ENCODE measurements at regions not wholly inside any gene's neighbourhood (a gene's known extent, or its start where the extent isn't known, plus 50 kb on each side); places are given as distances from the start of the nearest gene placed in this dataset.
A peak's percentile ranks its signal among the peaks of the same experiment; 100 is the strongest.
"Not testable (repeated sequence)": the region's sequence is repeated elsewhere in the genome, so short reads cannot be mapped to it uniquely, and the experiment has no call there.

GRCh38 chr9:26637101-26637500, 255.5 kb downstream of the CAAP1 start:
- Histone ChIP-seq H3K4me3 (ENCODE audit: low read depth, low read length) (no peak overlapping the region), H3K9me3 (ENCODE audit: control insufficient read depth, insufficient read depth, low read depth, low read length) (no peaks in the 10 kb centered on the region; the same call in 1 of the 2 replicates), H3K9ac (ENCODE audit: low read length) (no peak overlapping the region), H3K4me1 (ENCODE audit: control insufficient read depth, insufficient read depth, low read length) (peaks cover 21% of the 10 kb centered on the region), H3K27ac (ENCODE audit: low read depth, low read length) (no peak overlapping the region), H3K27me3 (ENCODE audit: control insufficient read depth, insufficient read depth, low read length) (peaks cover 23% of the 10 kb centered on the region), H3K36me3 (ENCODE audit: control insufficient read depth, insufficient read depth, low read length) (no peaks in the 10 kb centered on the region)

- H3K36me3 ChIP-seq (ENCODE audit: control insufficient read depth, insufficient read depth, low read length); H3K4me3 ChIP-seq (ENCODE audit: low read depth, low read length); H3K9ac ChIP-seq (ENCODE audit: low read length); H3K4me1 ChIP-seq (ENCODE audit: control insufficient read depth, insufficient read depth, low read length); H3K9me3 ChIP-seq (ENCODE audit: control insufficient read depth, insufficient read depth, low read depth, low read length); H3K27me3 ChIP-seq (ENCODE audit: control insufficient read depth, insufficient read depth, low read length); H3K27ac ChIP-seq (ENCODE audit: low read depth, low read length): not testable (repeated sequence)
These were observed 278.7 kb downstream of the CAAP1 start for GRCh38 chr9:26613851-26614350.

GRCh38 chr9:26612211-26612610, 280.4 kb downstream of the CAAP1 start:
- Histone ChIP-seq H3K4me1 (ENCODE audit: control insufficient read depth, insufficient read depth, low read length) (no peaks in the 10 kb centered on the region), H3K27ac (ENCODE audit: low read depth, low read length) (no peak overlapping the region), H3K9me3 (ENCODE audit: control insufficient read depth, insufficient read depth, low read depth, low read length) (no peaks in the 10 kb centered on the region), H3K9ac (ENCODE audit: low read length) (no peak overlapping the region), H3K36me3 (ENCODE audit: control insufficient read depth, insufficient read depth, low read length) (no peaks in the 10 kb centered on the region), H3K4me3 (ENCODE audit: low read depth, low read length) (no peak overlapping the region), H3K27me3 (ENCODE audit: control insufficient read depth, insufficient read depth, low read length) (no peaks in the 10 kb centered on the region)

- Histone ChIP-seq H3K9me3 (ENCODE audit: control insufficient read depth, insufficient read depth, low read depth, low read length) (no peaks in the 10 kb centered on the region), H3K4me3 (ENCODE audit: low read depth, low read length) (no peak overlapping the region), H3K27ac (ENCODE audit: low read depth, low read length) (no peak overlapping the region), H3K36me3 (ENCODE audit: control insufficient read depth, insufficient read depth, low read length) (no peaks in the 10 kb centered on the region), H3K9ac (ENCODE audit: low read length) (no peak overlapping the region), H3K27me3 (ENCODE audit: control insufficient read depth, insufficient read depth, low read length) (no peaks in the 10 kb centered on the region), H3K4me1 (ENCODE audit: control insufficient read depth, insufficient read depth, low read length) (peaks cover 24% of the 10 kb centered on the region)
These were observed 285.8 kb downstream of the CAAP1 start for GRCh38 chr9:26606756-26607155.

GRCh38 chr9:26605367-26605766, 287.2 kb downstream of the CAAP1 start:
- Histone ChIP-seq H3K36me3 (ENCODE audit: control insufficient read depth, insufficient read depth, low read length) (no peaks in the 10 kb centered on the region), H3K9ac (ENCODE audit: low read length) (no peak overlapping the region), H3K4me1 (ENCODE audit: control insufficient read depth, insufficient read depth, low read length) (peaks cover 24% of the 10 kb centered on the region), H3K27me3 (ENCODE audit: control insufficient read depth, insufficient read depth, low read length) (no peaks in the 10 kb centered on the region), H3K27ac (ENCODE audit: low read depth, low read length) (no peak overlapping the region), H3K9me3 (ENCODE audit: control insufficient read depth, insufficient read depth, low read depth, low read length) (no peaks in the 10 kb centered on the region), H3K4me3 (ENCODE audit: low read depth, low read length) (no peak overlapping the region)

- no peaks in the 10 kb centered on the region for H3K36me3 ChIP-seq (ENCODE audit: control insufficient read depth, insufficient read depth, low read length)
- no peak overlapping the region for H3K9ac ChIP-seq (ENCODE audit: low read length)
- H3K4me3 ChIP-seq (ENCODE audit: low read depth, low read length): 0 out of 2 replicates have a peak overlapping the region, but pooled peaks have one; percentile 7
- peaks cover 24% of the 10 kb centered on the region for H3K4me1 ChIP-seq (ENCODE audit: control insufficient read depth, insufficient read depth, low read length)
- no peaks in the 10 kb centered on the region for H3K27me3 ChIP-seq (ENCODE audit: control insufficient read depth, insufficient read depth, low read length)
- no peaks in the 10 kb centered on the region for H3K9me3 ChIP-seq (ENCODE audit: control insufficient read depth, insufficient read depth, low read depth, low read length)
- H3K27ac ChIP-seq (ENCODE audit: low read depth, low read length): no peak overlapping the region; the same call in 1 of the 2 replicates
These were observed 288.4 kb downstream of the CAAP1 start for GRCh38 chr9:26604076-26604662.

GRCh38 chr9:26603617-26604016, 289.0 kb downstream of the CAAP1 start:
- Histone ChIP-seq H3K4me1 (ENCODE audit: control insufficient read depth, insufficient read depth, low read length) (peaks cover 24% of the 10 kb centered on the region), H3K4me3 (ENCODE audit: low read depth, low read length) (0 out of 2 replicates have a peak overlapping the region, but pooled peaks have one; percentile 6), H3K27me3 (ENCODE audit: control insufficient read depth, insufficient read depth, low read length) (no peaks in the 10 kb centered on the region), H3K36me3 (ENCODE audit: control insufficient read depth, insufficient read depth, low read length) (no peaks in the 10 kb centered on the region), H3K27ac (ENCODE audit: low read depth, low read length) (no peak overlapping the region), H3K9ac (ENCODE audit: low read length) (no peak overlapping the region), H3K9me3 (ENCODE audit: control insufficient read depth, insufficient read depth, low read depth, low read length) (no peaks in the 10 kb centered on the region)

GRCh38 chr9:26597542-26598149, 295.0 kb downstream of the CAAP1 start:
- Histone ChIP-seq H3K9ac (ENCODE audit: low read length) (no peak overlapping the region), H3K4me3 (ENCODE audit: low read depth, low read length) (no peak overlapping the region)

GRCh38 chr9:26579056-26579455, 313.5 kb downstream of the CAAP1 start:
- no peaks in the 10 kb centered on the region for H3K36me3 ChIP-seq (ENCODE audit: control insufficient read depth, insufficient read depth, low read length)
- no peak overlapping the region for H3K4me3 ChIP-seq (ENCODE audit: low read depth, low read length)
- no peaks in the 10 kb centered on the region for H3K27me3 ChIP-seq (ENCODE audit: control insufficient read depth, insufficient read depth, low read length)
- H3K9me3 ChIP-seq (ENCODE audit: control insufficient read depth, insufficient read depth, low read depth, low read length): no peaks in the 10 kb centered on the region
- H3K9ac ChIP-seq (ENCODE audit: low read length): no peak overlapping the region
- H3K27ac ChIP-seq (ENCODE audit: low read depth, low read length): no peak overlapping the region
- no peaks in the 10 kb centered on the region for H3K4me1 ChIP-seq (ENCODE audit: control insufficient read depth, insufficient read depth, low read length)

More at GRCh38 chr9:26597542-26598149, 295.0 kb downstream of the CAAP1 start:
- Histone ChIP-seq H3K27me3 (ENCODE audit: control insufficient read depth, insufficient read depth, low read length) (no peaks in the 10 kb centered on the region), H3K36me3 (ENCODE audit: control insufficient read depth, insufficient read depth, low read length) (no peaks in the 10 kb centered on the region), H3K27ac (ENCODE audit: low read depth, low read length) (no peak overlapping the region), H3K4me1 (ENCODE audit: control insufficient read depth, insufficient read depth, low read length) (peaks cover 1% of the 10 kb centered on the region; the same call in 1 of the 2 replicates), H3K9me3 (ENCODE audit: control insufficient read depth, insufficient read depth, low read depth, low read length) (no peaks in the 10 kb centered on the region)

GRCh38 chr9:26574898-26575440, 317.6 kb downstream of the CAAP1 start:
- Histone ChIP-seq H3K27me3 (ENCODE audit: control insufficient read depth, insufficient read depth, low read length) (no peaks in the 10 kb centered on the region), H3K4me3 (ENCODE audit: low read depth, low read length) (no peak overlapping the region), H3K27ac (ENCODE audit: low read depth, low read length) (no peak overlapping the region), H3K36me3 (ENCODE audit: control insufficient read depth, insufficient read depth, low read length) (no peaks in the 10 kb centered on the region), H3K9me3 (ENCODE audit: control insufficient read depth, insufficient read depth, low read depth, low read length) (no peaks in the 10 kb centered on the region), H3K9ac (ENCODE audit: low read length) (no peak overlapping the region), H3K4me1 (ENCODE audit: control insufficient read depth, insufficient read depth, low read length) (no peaks in the 10 kb centered on the region)

GRCh38 chr9:26574256-26574655, 318.3 kb downstream of the CAAP1 start:
- no peaks in the 10 kb centered on the region for H3K27me3 ChIP-seq (ENCODE audit: control insufficient read depth, insufficient read depth, low read length)
- no peak overlapping the region for H3K27ac ChIP-seq (ENCODE audit: low read depth, low read length)
- no peak overlapping the region for H3K9ac ChIP-seq (ENCODE audit: low read length)
- H3K36me3 ChIP-seq (ENCODE audit: control insufficient read depth, insufficient read depth, low read length): no peaks in the 10 kb centered on the region
- no peak overlapping the region for H3K4me3 ChIP-seq (ENCODE audit: low read depth, low read length)
- no peaks in the 10 kb centered on the region for H3K9me3 ChIP-seq (ENCODE audit: control insufficient read depth, insufficient read depth, low read depth, low read length)
- no peaks in the 10 kb centered on the region for H3K4me1 ChIP-seq (ENCODE audit: control insufficient read depth, insufficient read depth, low read length)
